CD4-positive, alpha-beta T cell treated with Interleukin-10 for 1 hour (primary cell): ENCODE measurements at regions not wholly inside any gene's neighbourhood (a gene's known extent, or its start where the extent isn't known, plus 50 kb on each side); places are given as distances from the start of the nearest gene placed in this dataset.

ENCODE experiments used
- DNase-seq: peaks from one replicate; pipeline ENCODE4 v3.0.0-alpha.2; 2020

DNA sequence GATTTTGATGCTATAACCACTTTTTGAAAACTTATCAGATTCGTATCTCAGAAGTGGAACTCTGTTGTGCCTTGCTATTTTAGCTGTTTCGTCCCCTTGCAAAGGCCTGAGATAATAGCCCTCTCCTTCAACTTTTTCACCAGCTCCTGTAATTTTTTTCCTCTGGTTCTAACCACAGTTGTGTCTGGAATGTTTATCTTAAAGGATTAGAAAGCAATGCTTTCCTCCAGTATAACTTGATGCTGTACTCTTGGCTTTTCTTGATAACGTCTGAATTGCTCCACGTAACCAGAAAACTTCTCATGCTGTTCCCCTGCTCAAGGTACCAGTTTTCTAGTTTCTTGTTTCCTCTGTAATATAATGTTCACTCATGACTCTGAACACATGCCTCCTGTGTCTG is 209.4 kb downstream of the DTWD2 start:
- DNase-seq = no peak

DNA sequence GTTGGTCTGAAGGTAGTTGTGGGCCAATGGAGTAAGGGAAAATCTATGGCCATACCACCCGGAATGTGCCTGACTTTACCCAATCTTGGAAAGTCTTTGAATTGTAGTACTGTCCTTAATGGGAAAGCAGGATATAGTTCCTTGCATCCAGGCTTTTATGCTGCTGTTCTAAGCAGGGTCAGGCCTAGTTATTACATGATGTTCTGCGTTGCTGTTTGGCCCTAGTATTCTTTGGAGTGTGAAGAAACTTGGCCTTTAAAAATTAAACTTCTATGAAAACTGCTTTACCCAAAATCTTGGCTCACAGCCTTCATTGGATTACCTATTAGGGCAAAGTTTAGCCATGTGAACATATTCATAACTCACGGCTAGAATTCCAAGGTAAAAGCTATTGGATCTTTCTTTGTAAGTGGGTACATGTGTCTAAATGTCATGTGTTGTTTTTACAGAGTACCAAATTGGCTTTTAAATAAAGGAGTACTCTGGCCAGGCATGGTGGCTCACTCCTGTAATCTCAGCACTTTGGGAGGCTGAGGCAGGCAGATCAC is 211.1 kb downstream of the DTWD2 start:
- no peak for DNase-seq

DNA sequence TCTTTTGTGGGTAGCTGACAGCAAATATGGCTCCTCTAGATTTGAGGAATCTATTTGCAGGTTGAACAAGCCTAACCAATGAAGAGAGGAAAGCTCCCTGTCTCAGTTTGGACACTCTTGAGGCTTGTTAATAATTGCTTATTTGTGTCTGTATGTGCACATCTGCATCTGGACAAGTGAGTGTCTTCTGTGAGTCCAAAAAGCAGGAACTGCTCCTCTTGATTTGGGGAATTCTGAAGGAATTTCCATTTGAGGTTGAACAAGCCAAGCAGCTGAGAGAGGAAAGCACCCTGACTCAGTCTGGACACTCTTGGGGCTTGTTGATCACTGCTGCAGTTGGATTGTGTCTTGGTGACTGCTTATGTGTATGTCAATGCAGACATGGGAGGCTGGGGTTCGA is 211.6 kb downstream of the DTWD2 start:
- no peak for DNase-seq

DNA sequence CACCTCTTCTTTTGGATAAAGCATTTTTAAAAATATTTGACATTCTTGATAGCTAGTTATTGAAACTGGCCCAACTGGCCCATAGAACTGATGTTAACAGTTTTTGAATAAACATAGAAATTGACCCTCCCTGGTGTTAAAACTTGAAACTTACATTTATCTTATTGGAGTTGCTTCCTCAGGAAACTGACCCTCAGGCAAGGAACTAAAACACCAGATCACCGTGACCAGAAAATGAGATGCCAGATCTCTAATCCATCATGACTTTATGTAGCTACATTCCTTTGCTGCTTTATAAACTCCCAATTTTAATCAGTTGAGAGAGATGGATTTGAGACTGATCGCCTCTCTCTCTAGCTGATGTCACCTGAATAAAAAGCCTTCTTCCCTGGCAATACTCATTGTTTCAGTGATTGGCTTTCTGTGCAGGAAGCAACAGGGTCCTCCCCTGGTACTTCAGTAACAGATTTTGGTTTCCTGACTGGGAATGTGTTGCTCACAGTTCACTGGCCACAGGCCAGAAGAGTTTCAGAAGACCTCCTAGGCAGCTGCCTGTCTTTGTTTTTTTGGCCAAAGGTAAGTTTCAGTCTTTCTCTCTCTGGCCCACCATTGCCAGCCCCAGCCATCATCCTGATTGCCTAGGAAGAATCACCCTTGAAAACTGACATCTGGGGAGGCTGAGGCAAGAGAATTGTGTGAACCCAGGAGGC is 212.4 kb downstream of the DTWD2 start:
- no peak for DNase-seq

DNA sequence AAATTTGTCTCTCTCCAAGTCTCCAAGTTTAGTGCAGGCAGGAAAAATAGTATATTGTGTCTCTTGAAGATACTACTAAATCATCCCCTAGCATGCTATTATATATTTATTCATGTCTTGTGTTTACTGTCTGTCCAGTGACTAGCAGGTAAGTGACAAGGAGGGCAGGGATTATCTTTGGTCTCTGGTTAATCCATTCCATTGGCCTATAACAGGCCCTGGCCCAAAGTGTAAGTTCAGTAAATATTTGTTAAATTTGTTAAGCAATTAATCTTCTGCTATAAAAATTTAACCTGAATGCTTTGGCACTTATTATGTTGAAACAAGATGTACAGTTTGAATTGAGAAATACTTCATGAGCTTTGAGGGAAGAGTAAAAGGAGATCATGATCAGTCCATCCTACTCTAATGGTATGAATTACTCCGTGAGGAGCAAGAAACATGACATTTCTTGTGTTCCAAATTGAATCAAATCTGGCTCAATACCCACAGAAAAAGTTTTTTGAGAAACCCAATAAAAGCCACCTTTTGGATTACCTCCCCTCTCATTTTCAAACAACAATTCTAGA is 219.7 kb downstream of the DTWD2 start:
- no peak for DNase-seq

DNA sequence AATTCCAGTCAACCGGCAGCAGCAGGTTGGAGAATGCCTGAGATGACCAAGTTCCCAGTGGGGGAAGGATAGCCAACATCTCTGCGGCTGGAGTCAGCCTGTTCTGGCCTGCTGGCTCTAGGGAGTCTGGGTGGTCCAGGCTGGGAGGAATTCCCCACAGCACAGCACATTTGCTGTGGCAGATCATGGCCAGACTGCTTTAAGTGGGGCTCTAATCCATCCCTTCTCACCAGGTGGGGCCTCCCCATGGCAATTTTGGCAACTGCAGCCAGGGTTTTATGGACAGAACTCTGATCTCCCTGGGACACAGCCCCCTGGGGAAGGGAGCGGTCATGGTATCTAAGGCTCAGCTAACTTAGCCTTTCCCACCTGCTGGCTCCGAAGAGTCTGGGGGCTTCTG is 226.1 kb downstream of the DTWD2 start:
- no peak for DNase-seq

DNA sequence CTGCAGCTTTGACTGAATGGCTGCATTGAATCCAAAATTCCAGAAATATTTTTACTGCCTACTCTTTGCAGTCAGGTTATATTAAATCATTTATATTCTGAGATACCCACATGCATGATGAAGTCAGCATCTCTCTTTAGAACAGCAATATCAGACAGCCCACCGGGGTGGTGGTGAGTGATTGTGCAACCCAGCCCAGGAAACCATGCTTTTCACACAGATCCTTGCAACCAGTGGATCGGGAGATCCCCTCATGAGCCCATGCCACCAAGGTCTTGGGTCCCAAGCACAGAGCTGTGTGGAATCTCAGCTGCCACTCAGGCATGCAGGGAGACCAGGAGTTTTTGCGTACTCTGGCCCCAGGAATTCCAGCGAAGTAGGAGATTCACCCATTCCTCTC is 226.5 kb downstream of the DTWD2 start:
- no peak for DNase-seq

DNA sequence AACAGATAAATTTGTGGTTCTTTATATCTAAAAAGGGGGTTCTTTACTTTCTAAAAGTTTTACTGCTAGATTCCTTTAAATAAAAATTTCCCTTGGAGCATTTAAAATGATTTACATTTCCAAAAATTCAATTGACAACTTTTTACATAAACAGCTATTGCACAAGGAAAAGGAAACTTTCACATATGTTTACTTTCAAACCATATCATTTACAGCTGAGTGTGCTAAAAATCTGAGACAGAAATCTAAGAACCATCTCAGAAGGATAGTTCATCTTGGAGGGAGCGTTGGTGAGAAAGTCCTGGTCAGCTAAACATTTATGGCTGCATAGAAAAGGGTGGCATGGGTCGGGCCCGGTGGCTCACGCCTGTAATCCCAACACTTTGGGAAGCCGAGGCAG is 235.4 kb downstream of the DTWD2 start:
- no peak for DNase-seq

DNA sequence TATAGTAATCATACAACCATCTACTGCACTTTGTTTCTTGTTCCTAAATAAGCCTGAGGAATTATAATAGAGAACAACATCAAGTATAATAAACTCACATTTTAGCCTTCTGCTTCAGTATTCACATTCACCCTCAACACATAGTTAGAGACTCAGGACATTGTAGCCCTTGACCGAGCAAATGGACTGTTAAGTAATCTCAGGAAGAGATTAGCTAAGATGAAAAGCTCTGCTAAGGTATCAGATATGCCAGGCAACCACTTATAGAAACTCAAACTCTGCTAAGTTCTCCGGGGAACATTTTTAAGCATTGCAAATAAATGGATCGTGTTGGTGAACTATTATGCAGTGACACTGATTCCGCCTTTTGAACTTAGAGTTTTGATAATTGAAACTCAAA is 252.0 kb downstream of the DTWD2 start:
- no peak for DNase-seq

DNA sequence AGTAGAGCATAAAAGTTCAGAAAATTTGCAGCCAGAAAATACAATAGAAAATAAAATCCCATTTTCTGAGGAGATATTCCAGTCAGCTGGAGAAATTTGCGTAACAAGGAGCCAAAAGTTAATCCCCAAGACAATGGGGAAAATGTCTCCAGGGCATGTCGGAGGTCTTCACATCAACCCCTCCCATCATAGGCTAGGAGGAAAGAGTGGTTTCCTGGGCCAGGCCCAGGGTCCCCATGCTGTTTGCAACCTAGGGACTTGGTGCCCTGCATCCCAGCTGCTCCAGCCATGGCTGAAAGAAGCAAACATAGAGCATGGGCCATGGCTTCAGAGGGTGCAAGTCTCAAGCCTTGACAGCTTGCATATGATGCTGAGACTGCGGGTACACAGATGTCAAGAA is 255.0 kb downstream of the DTWD2 start:
- DNase-seq = no peak

DNA sequence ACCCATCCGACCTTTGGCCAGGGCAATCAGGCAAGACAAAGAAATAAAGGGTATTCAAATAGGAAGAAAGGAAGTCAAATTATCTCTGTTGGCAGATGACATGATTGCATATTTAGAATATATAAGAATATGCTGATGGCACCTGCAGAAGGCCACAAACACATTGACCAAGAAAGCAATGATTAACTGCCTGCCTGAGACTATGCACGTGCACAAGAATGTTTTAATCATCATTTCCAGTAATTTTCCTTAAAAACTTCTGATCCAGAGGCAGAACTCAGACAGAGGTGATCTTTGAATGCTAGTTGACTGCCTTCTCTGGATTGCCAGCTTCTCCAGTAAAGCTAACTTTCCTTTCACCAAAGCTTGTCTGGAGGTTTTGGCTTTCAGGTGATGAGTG is 260.2 kb downstream of the DTWD2 start:
- no peak for DNase-seq

DNA sequence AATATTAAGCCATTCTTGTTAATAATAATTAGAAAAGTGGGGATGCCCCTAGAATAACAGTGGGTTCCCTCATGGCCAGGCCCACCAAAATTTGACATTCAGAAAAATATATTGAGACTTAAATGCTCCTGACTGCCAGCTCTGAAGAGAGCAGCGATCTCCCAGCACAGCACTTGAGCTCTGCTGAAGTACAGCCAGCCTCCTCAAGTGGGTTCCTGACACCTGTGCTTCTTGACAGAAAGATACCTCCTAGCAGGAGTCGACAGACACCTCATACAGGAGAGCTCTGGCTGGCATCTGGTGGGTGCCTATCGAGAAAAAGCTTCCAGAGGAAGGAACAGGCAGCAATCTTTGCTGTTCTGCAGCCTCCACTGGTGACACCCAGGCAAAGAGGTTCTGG is 261.5 kb downstream of the DTWD2 start:
- no peak for DNase-seq

DNA sequence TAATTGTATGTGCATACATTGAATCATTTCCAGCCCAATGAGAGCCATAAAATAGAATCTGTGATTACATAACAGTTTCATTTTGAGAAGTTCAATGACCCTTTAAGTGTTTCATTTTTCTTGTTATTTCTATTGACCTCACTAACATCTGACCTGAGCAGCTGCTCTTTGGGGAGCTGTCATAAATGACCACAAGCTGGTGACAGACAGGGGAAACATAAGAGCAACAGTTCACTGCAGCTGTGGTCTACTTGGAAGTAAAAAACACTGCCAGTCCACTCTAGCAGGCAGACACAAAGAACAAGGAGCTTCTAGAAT is 265.4 kb downstream of the DTWD2 start:
- no peak for DNase-seq

DNA sequence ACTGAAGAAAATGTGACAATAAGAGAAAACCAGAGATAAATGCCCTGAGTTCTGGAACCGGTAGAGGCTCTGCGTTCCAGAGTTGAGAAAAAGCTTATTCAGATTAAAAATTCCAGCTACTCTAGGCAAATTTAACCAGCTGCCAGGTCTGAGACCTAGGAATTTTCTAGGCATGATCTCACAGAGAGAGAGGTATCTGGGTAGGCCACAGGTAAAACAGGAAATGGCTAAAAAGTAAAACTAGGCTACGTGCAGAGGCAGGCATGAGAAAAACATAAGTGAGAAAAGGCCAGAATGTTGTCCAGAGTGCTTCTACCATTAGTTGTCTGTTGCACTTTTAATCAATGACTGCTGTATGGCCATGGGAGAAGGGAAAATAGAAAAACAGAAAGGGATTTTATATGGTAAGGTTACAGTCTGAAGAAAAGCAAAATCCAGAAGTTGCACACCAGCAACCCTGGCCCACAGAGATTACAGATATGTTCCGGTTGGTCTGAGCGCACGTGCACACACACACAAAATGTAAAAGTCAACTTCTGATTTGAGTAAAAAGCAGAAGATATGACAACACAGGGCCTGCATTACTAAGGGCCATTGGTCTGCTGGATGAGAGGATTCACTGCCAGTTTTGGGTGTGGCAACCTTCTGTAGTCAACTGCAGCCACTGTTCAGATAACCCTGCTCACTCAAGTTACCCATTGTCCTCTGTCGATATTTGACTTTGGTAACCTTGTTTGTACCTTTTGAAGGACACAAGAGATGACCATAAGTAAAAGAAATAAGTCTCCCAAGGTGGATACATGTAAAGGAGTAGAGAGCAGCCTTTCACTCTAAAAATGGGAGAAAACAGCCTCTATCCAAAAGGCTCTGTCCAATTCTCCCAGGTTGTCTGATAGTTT is 266.0 kb downstream of the DTWD2 start:
- no peak for DNase-seq

DNA sequence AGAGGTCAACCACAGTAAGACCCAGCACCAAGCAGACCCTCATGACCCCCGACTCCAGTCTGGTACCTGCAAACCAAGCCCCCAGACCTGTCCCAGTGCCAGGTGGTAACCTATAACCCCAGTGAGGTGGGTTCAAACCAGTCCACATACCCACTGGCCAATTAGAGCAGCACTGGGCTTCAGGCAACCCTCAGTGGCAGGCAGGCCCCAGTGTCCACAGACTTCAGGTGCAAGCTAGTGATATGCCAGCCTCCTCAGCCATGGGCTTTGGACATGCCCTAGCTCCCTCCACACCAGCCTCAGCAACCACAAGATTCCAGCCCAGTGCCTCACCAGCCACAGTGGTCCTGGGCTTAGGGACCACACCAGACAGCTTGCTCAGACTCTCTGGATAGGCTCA is 276.6 kb downstream of the DTWD2 start:
- no peak for DNase-seq

DNA sequence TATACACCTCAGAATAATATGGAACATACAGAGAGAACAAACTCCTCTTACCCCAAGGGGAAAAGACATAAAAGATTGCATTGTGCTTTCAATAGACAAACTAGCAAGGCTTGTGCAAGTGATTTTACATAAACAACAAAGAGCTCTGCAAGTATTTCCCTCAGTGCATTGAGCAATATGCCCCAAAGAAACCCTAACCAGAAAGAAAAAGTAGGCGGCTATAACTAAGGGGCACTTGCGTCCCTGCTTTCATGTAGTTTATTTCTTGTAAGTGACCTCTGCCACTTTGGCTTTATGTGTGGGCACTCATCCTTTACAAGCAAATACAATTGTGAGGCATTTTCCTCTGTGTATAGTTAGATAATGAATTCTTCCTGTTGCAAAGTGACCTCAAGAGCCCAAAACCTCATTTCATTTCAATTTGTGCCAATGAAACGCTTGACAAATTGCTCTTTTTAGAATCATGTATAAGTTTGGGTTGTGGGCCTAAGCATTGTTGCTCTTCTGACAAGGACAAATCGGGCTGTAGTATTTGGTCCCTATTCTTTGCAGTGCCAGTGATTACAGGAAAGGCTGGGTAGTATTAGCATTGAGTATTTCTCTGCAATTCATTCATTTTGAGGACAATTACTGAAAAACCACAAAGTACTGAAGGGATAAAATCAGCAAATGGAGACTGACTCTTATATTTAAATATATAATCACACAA is 282.2 kb downstream of the DTWD2 start:
- no peak for DNase-seq

DNA sequence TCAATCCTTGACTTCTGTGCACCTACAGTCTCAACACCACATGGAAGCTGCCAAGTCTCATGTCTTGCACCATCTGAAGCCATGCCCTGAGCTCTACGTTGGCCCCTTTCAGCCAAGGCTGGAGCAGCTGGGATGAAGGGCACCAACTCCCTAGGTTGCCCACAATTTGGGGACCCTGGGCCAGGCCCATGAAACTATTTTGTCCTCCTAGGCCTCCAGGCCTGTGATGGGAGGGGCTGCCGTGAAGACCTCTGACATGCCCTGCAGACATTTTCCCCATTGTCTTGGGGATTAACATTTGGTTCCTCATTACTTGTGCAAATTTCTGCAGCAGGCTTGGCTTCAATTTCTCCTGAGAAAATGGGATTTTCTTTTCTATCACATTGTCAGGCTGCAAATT is 285.1 kb downstream of the DTWD2 start:
- no peak for DNase-seq

DNA sequence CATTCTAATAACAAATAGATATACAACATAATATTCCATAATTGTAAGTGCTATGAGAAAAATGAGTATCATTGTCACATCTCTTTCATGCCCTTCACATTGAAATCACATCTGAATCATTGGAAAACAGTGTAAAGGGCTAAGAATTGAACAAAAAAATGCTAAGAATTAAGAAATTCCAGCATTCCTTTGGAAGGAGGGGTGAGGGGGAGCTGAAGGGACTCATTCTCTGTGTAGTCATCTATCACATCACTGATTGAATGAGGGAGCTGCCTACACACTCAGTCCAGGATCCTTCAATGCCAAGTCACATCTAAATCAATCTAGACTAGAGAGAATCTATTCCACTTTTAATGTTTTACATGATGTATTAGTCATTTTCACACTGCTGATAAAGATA is 286.6 kb downstream of the DTWD2 start:
- no peak for DNase-seq

DNA sequence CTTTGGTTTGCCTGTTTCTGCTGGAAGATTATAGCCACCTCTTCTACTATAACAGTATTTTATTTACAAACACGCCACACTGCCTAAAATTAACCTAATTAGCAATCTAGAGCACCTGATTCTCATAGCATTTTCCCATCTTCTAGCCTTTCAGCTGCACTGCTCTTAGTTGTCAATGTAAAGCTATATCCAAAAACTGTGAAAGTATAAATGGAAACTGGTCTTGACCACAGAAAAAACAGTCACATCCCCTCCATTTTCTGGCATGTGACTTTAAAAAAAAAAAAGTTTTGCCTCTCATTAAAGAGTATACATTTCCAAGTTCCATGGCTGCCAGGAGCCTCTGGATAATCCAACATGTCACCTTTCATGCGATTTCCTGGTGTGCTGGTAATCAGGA is 287.8 kb downstream of the DTWD2 start:
- no peak for DNase-seq

DNA sequence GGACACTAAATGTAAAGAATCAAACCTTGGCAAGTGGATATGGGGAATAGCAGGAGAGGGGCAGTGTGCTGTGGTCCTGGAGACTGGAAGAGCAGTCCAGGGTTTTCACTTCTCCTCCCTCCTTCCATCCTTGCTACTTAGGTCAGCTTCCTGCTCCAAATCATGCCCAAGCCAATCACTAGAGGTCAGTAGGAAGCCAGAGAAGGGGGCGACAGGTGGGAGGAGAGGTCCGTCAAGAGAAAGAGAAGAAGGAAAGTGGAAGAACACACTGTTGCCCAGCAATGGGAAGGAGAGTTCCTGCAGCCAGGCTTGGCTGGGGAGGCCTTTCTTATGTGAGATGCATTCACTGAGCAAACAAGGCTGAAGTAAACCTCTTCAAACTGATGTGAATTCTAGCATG is 289.6 kb downstream of the DTWD2 start:
- DNase-seq = no peak

DNA sequence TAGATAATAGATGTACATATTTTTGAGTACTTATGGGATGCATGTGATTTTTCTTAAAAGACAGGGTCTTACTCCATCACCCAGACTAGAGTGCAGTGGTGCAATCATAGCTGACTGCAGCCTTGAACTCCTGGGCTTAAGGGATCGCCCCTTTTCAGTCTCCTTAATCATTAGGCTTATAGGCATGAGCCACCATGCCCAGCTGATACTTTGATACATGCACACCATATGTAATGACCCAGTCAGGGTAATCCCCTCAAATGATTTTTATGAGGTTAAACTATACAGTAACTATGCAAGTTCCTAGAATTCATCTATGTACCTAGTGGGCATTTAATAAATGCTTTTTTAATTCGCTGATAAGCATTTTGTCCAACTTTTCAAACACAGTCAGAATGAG is 292.3 kb downstream of the DTWD2 start:
- no peak for DNase-seq

DNA sequence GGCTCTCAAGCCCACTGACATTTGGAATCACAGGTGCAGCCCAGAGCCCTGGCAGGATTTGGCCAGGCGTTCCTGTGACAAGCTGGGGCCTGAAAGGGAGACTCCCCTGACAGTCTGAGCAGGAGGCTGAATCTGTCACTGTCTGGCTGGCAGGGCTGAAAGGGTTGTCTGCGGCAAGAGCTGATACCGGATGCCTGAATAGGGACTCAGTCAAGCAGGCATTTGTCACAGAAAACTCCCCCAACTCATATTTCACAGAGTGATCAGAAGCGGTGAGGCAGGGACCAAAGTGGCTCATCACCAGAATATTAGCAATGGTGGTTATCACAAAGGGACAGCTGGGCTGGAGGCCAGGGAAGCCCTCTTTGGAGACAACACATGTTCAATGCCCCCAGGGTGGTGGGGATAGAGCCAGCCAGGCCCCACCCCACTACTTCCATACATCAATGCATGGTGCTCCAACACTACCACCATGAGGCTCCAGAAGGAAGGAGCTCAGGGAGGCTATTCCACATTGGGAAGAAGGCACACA is 295.5 kb downstream of the DTWD2 start:
- no peak for DNase-seq
